ENCODE measurements at regions not wholly inside any gene's neighbourhood (a gene's known extent, or its start where the extent isn't known, plus 50 kb on each side); places are given as distances from the start of the nearest gene placed in this dataset.

GRCh38 chr5:136906545-136906944 is 541.2 kb upstream of the TRPC7 start:
- Histone ChIP-seq H3K9me3 (replicated peaks in 1 of 3) (peaks cover 0 to 10% (median 0%) of the 10 kb centered on the region in 3 donors), H3K4me1 (replicated peaks in 1 of 2) (no peaks in the 10 kb centered on the region), H3K4me3 (no peak overlapping the region), H3K27me3 (no peaks in the 10 kb centered on the region), H3K27ac (no peak overlapping the region), H3K36me3 (replicated peaks in 1 of 2) (no peaks in the 10 kb centered on the region)
- DNase-seq = no peak
- intact Hi-C loops (cut with DNase I) = no loop called here
- WGBS, 4 donors = 35 to 73% (median 50%) methylated on average over 1 of the region's 1 CpG
- TF ChIP-seq POLR2A (IDR thresholded peaks at IDR 0.05) (no peak), CTCF (IDR thresholded peaks at IDR 0.05) (no peak)

GRCh38 chr5:136905571-136905970 is 540.2 kb upstream of the TRPC7 start:
- Histone ChIP-seq H3K9me3 (replicated peaks in 1 of 3) (peaks cover 0 to 10% (median 0%) of the 10 kb centered on the region in 3 donors), H3K4me3 (no peak overlapping the region), H3K27ac (no peak overlapping the region), H3K36me3 (replicated peaks in 1 of 2) (no peaks in the 10 kb centered on the region), H3K4me1 (replicated peaks in 1 of 2) (no peaks in the 10 kb centered on the region), H3K27me3 (no peaks in the 10 kb centered on the region)
- no peak for DNase-seq
- TF ChIP-seq POLR2A (IDR thresholded peaks at IDR 0.05) (no peak), CTCF (IDR thresholded peaks at IDR 0.05) (no peak)
- intact Hi-C loops (cut with DNase I) = no loop called here

DNA sequence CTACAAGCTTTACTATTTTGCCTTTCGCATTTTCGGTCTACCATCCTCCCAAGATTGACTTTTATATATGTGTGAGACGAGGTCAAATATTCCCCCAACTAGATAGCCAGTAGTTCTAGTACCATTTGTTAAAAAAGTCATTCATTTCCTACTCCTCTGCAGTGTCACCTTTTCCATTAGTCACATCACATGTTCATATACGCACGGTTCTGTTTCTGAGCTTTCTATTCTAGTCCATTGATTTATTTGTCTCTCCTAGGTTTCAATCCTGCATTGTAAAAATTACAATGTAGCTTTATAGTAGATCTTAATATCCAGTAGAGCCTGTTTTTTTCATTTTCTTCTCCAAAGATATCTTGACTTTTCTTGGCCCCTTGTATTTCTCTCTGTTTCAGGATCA is 528.7 kb upstream of the TRPC7 start:
- TF ChIP-seq CTCF (IDR thresholded peaks at IDR 0.05) (no peak), POLR2A (IDR thresholded peaks at IDR 0.05) (no peak)
- Histone ChIP-seq H3K4me3 (no peak overlapping the region), H3K36me3 (replicated peaks in 1 of 2) (no peaks in the 10 kb centered on the region), H3K27me3 (peaks cover 3% of the 10 kb centered on the region), H3K27ac (no peak overlapping the region), H3K9me3 (replicated peaks in 1 of 3) (no peaks in the 10 kb centered on the region), H3K4me1 (replicated peaks in 1 of 2) (peaks cover 0 to 4% of the 10 kb centered on the region in 2 donors)
- DNase-seq = no peak
- intact Hi-C loops (cut with DNase I) = no loop called here
- WGBS, 4 donors = 71 to 81% (median 74%) methylated on average over 5 of the region's 5 CpGs

GRCh38 chr5:136892000-136892399 is 526.7 kb upstream of the TRPC7 start:
- no peak for TF ChIP-seq CTCF (IDR thresholded peaks at IDR 0.05)
- TF ChIP-seq POLR2A (IDR thresholded peaks at IDR 0.05) = no peak
- Histone ChIP-seq H3K27me3 (peaks cover 3% of the 10 kb centered on the region), H3K36me3 (replicated peaks in 1 of 2) (no peaks in the 10 kb centered on the region), H3K4me1 (replicated peaks in 1 of 2) (peaks cover 0 to 4% of the 10 kb centered on the region in 2 donors), H3K9me3 (replicated peaks in 1 of 3) (no peaks in the 10 kb centered on the region), H3K4me3 (no peak overlapping the region), H3K27ac (no peak overlapping the region)
- intact Hi-C loops (cut with DNase I) = no loop called here
- WGBS, 4 donors = 60 to 75% (median 71%) methylated on average over 3 of the region's 3 CpGs
- no peak for DNase-seq
